SW480 (cell line): ENCODE measurements at regions not wholly inside any gene's neighbourhood (a gene's known extent, or its start where the extent isn't known, plus 50 kb on each side); places are given as distances from the start of the nearest gene placed in this dataset.

Experiments
- DNase-seq: peaks from one replicate; pipeline ENCODE4 v3.0.0-alpha.2; 2016; ENCODE audit warnings: low spot score

GRCh38 chr6:11296449-11297375 is 64.2 kb upstream of the NEDD9 start:
- peak; percentile 38 for DNase-seq

- no peak for DNase-seq
These were observed 63.5 kb upstream of the NEDD9 start for GRCh38 chr6:11295969-11296368.

GRCh38 chr6:11294228-11294627 is 61.8 kb upstream of the NEDD9 start:
- no peak for DNase-seq

- DNase-seq, result no peak
These were observed 60.2 kb upstream of the NEDD9 start for GRCh38 chr6:11292594-11293236.

GRCh38 chr6:11292091-11292490 is 59.6 kb upstream of the NEDD9 start:
- no peak for DNase-seq

GRCh38 chr6:11291582-11291981 is 59.1 kb upstream of the NEDD9 start:
- DNase-seq, result no peak

GRCh38 chr6:11290027-11290426 is 57.6 kb upstream of the NEDD9 start:
- DNase-seq, result no peak

GRCh38 chr6:11288065-11288464 is 55.6 kb upstream of the NEDD9 start:
- DNase-seq, result no peak

GRCh38 chr6:11284996-11285395 is 52.5 kb upstream of the NEDD9 start:
- DNase-seq, result no peak

- no peak for DNase-seq
These were observed 51.2 kb upstream of the NEDD9 start for GRCh38 chr6:11283629-11284028.

- no peak for DNase-seq
These were observed 50.4 kb upstream of the NEDD9 start for GRCh38 chr6:11282875-11283274.
